HFFc6 (cell line): ENCODE measurements at regions not wholly inside any gene's neighbourhood (a gene's known extent, or its start where the extent isn't known, plus 50 kb on each side); places are given as distances from the start of the nearest gene placed in this dataset.

Source experiments
- DNase-seq: peaks from one replicate; pipeline ENCODE4 v3.0.0-alpha.2; 2018
- H3K27ac Mint-ChIP-seq: 2 replicates; pipeline ENCODE4 v1.8.0; 2020; ENCODE audit warnings: mild to moderate bottlenecking, mixed read lengths
- H3K27me3 Mint-ChIP-seq: 2 replicates; pipeline ENCODE4 v1.8.0; 2021; ENCODE audit warnings: mild to moderate bottlenecking, moderate library complexity, mixed read lengths; ENCODE audit not compliant: insufficient read depth
- H3K36me3 Mint-ChIP-seq: 2 replicates; pipeline ENCODE4 v1.8.0; 2021; ENCODE audit warnings: low read depth, mixed read lengths
- H3K4me1 Mint-ChIP-seq: 2 replicates; pipeline ENCODE4 v1.8.0; 2020; ENCODE audit warnings: low read depth, mixed read lengths
- H3K4me3 Mint-ChIP-seq: 2 replicates; pipeline ENCODE4 v1.8.0; 2020; ENCODE audit warnings: mild to moderate bottlenecking, moderate library complexity, mixed read lengths
- H3K9me3 Mint-ChIP-seq: 2 replicates; pipeline ENCODE4 v1.8.0; 2020; ENCODE audit warnings: mild to moderate bottlenecking, mixed read lengths
- CTCF ChIP-seq: fragments of 200-600 bp; sonication (generic); IDR thresholded peaks from 2 replicates; pipeline ENCODE4 v1.5.0; 2021; ENCODE audit warnings: antibody characterized with exemption, mild to moderate bottlenecking

GRCh38 chr5:145574889-145575573 is 260.1 kb downstream of the PRELID2 start:
- Mint-ChIP-seq H3K36me3 (peaks cover 12% of the 10 kb centered on the region; the same call in 1 of the 2 replicates), H3K9me3 (no peaks in the 10 kb centered on the region; the same call in 1 of the 2 replicates), H3K4me1 (peaks cover 34% of the 10 kb centered on the region), H3K4me3 (no peak overlapping the region), H3K27me3 (no peaks in the 10 kb centered on the region; the same call in 1 of the 2 replicates), H3K27ac (peak overlapping the region; percentile 47; the same call in 1 of the 2 replicates)
- DNase-seq, result peak; percentile 14
- no peak for TF ChIP-seq CTCF

GRCh38 chr5:145568581-145568980 is 266.6 kb downstream of the PRELID2 start:
- Mint-ChIP-seq H3K4me3 (no peak overlapping the region), H3K36me3 (no peaks in the 10 kb centered on the region), H3K27ac (no peak overlapping the region), H3K4me1 (peaks cover 22% of the 10 kb centered on the region), H3K9me3 (no peaks in the 10 kb centered on the region), H3K27me3 (no peaks in the 10 kb centered on the region)
- TF ChIP-seq CTCF, result no peak
- DNase-seq, result no peak

GRCh38 chr5:145562931-145563330 is 272.2 kb downstream of the PRELID2 start:
- TF ChIP-seq CTCF, result no peak
- no peaks in the 10 kb centered on the region for H3K9me3 Mint-ChIP-seq
- H3K36me3 Mint-ChIP-seq, result peaks cover 3% of the 10 kb centered on the region; the same call in 1 of the 2 replicates
- no peak for DNase-seq
- peaks cover 7% of the 10 kb centered on the region for H3K4me1 Mint-ChIP-seq
- no peak overlapping the region for H3K27ac Mint-ChIP-seq
- no peaks in the 10 kb centered on the region for H3K27me3 Mint-ChIP-seq
- no peak overlapping the region for H3K4me3 Mint-ChIP-seq

- Mint-ChIP-seq H3K4me3 (no peak overlapping the region), H3K9me3 (no peaks in the 10 kb centered on the region), H3K36me3 (peaks cover 11% of the 10 kb centered on the region; the same call in 1 of the 2 replicates), H3K4me1 (peaks cover 42% of the 10 kb centered on the region), H3K27ac (no peak overlapping the region), H3K27me3 (no peaks in the 10 kb centered on the region)
- TF ChIP-seq CTCF, result no peak
- no peak for DNase-seq
These were observed 276.9 kb downstream of the PRELID2 start for GRCh38 chr5:145558288-145558687.

GRCh38 chr5:145557345-145557744 is 277.8 kb downstream of the PRELID2 start:
- H3K4me1 Mint-ChIP-seq, result peaks cover 42% of the 10 kb centered on the region
- H3K36me3 Mint-ChIP-seq, result peaks cover 11% of the 10 kb centered on the region; the same call in 1 of the 2 replicates
- TF ChIP-seq CTCF, result no peak
- H3K9me3 Mint-ChIP-seq, result no peaks in the 10 kb centered on the region
- DNase-seq, result no peak
- H3K27ac Mint-ChIP-seq, result no peak overlapping the region
- no peak overlapping the region for H3K4me3 Mint-ChIP-seq
- peaks cover under 1% of the 10 kb centered on the region; the same call in 1 of the 2 replicates for H3K27me3 Mint-ChIP-seq
